Fibroblast of lung (primary cell): ENCODE measurements at regions not wholly inside any gene's neighbourhood (a gene's known extent, or its start where the extent isn't known, plus 50 kb on each side); places are given as distances from the start of the nearest gene placed in this dataset.

Source experiments
- CTCF ChIP-seq, 2 donors: IDR thresholded peaks in 1 of 2; conservative IDR thresholded peaks in 1 of 2; 1 replicate in 1 of 2; 2 replicates in 1 of 2; pipeline ENCODE4 v1.5.1; 2011 to 2012; ENCODE audit warnings: low read length in 2 of 2, control low read depth in 1 of 2, inconsistent platforms in 1 of 2, low read depth in 1 of 2, mild to moderate bottlenecking in 1 of 2
- EZH2 ChIP-seq: IDR thresholded peaks from 2 replicates; pipeline ENCODE4 v1.5.1; 2012; ENCODE audit warnings: low read length, control low read depth, mild to moderate bottlenecking; ENCODE audit errors: missing control alignments

GRCh38 chr4:59500103-59500502, 1700.0 kb upstream of the ADGRL3 start:
- TF ChIP-seq CTCF (conservative IDR thresholded peaks at IDR 0.05 in 1 of 2, IDR thresholded peaks at IDR 0.05 in 1 of 2; ENCODE audit: low read depth in 1 of 2, low read length in 2 of 2) = no peak
- no peak for TF ChIP-seq EZH2
